ENCODE measurements at regions not wholly inside any gene's neighbourhood (a gene's known extent, or its start where the extent isn't known, plus 50 kb on each side); places are given as distances from the start of the nearest gene placed in this dataset.

DNA sequence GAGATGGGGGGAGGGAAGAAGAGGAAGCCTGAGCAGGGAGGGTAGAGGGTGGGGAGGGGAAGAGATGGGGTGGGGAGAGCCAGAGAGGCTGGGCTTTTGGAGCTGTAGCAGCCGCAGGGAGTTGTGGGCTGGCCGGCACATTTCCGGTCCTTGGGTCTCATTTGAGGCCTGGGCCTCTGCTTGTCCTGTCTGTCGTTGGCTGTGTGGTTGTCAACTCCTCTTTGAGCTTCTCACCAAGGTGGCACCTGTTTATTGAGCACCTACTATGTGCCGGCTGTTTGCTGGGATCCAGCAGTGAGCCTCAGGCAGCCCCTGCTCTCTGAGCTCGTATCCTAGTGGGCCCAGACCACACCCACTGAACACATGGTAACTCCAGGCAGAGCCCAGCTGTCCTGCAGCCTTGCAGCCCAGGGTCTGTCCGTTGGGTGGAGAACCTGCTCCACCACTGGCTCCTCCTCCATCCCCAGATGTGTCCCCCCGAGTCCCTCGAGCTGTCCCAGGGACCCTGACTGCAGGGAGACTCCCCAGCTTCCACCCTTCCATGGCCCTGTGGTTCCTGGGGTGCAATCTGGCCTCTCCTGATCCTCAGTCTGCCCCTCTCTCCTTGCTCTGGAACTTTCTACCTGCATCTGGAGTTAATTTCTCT, 164.9 kb downstream of the IRF8 start:
- DNase-seq: no peak

DNA sequence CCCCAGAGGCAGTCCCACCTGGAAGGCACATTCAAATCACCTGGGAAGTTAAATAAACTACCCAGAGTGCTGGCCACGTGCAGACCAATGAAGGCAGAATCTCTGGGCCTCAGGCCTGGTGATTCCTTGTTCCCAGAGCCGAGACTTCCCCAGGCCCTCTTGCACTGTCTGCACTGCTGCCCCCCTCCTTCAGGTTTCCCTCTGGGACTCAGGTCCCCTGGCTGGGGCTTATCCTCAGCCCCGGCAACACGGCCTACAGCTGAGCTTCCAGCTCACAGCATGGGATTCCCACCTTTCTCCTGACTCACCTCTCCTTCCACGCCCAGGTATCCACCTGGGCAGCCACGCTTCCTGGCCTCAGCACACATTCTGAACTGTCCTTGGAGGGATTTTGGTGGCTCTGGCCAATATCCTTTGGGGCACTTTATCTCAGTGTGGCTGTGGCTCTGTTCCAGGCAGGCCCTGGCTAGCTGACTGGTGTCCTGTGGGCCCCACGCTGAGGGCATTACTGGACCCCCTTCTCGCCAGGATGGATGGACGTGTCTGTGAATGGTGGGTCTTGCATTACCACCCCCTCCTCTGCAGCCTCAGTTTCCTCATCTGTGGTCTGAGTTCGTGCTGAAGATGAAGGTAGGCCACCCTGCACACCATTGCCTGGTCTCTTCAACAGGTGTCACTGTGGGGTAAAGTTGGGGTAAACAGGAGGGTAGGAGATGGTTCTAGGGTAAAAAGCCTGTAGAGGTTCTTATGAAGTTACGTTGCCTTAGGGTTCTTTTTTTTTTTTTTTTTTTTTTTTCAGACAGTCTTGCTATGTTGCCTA, 165.7 kb downstream of the IRF8 start:
- no peak for DNase-seq

DNA sequence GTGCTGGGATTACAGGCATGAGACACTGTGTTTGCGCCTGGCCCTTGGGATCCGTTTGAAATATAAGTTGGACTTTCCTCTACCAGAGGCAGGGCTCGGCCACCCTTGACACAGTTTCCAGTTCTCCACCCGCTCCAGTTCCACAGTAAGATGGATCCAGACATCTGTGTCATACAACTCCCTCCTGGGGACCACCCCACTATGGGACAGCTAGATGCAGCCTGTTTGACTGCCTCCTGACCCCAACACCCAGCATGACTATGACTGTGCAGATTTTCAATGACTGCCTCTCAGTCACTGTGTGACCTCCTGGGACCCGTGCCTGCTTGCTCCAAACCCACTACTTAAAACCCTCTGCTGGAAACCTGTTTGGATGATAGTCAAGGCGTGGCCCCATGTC, 166.7 kb downstream of the IRF8 start:
- no peak for DNase-seq

DNA sequence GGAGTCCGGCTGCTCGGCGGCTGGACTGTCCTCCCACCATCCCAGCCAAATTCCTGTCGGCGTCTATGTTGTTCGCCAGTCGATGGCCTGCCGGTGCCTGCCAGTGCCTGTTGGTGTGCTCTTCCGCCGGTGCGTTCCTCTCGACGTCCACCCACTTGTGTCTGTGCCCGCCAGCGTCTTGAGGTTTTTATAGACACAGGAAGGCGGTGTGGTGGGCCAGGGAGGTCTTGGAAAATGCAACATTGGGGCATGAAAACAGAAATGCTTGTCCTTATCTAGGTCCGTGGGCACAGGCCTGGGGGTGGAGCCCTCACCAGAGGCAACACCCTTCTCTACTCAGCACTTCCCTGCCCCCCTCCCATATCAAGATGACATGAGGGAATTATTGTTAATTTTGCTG, 167.8 kb downstream of the IRF8 start:
- no peak for DNase-seq

DNA sequence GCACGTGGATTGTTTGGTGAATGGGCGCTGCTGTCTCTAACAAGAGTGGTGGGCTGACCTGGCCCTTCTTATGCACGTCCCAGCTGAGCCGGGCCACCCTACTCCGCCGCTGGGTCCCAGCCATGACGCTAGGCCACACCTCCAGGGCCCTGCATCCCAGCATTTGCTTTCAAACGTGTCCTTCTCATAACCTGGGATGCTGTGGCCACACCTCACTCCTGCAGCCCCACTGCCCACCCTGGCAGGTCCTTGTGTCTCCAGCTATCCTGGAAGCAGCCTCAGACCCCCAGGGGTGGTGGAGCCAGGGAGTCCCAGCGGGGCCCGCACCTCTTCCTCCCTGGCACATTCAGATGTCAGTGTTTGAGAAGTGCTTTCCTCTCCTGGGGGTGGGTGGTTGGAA, 168.6 kb downstream of the IRF8 start:
- no peak for DNase-seq

DNA sequence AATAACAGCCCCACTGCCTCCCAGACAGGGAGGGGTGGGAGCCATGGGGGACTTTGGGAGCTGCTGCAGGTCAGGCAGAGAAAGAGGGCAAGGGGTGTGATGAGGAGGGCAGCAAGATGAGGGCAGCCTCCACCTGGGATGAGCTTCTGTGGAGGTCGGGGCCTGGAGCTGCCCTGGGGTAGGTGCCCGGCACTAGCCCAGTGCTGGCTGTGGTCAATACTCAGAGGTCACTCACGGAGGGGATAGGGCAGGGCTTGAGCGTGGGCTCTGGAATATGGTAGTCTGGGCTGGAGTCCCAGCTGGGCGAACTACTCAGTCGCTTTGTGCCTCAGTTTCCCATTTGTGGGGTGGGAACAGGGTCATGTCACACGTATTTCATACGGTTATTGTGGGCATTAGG, 169.0 kb downstream of the IRF8 start:
- DNase-seq: no peak

DNA sequence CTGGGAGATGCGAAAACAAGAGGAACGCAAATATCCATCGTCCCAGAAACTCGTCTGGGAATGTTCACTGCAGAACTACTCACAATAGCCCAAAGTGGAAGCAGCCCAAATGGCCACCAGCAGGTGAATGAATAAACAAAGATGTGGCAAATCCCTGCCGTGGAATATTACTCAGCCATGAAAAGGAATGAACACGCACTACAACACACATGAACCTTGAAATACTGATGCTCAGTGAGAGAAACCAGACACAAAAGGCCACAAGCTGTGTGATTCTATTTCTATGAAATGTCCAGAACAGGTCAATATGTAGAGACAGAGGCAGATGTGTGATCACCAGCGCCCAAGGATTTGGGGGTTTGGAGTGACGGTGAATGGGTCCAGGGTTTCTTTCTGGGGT, 169.8 kb downstream of the IRF8 start:
- DNase-seq: no peak

DNA sequence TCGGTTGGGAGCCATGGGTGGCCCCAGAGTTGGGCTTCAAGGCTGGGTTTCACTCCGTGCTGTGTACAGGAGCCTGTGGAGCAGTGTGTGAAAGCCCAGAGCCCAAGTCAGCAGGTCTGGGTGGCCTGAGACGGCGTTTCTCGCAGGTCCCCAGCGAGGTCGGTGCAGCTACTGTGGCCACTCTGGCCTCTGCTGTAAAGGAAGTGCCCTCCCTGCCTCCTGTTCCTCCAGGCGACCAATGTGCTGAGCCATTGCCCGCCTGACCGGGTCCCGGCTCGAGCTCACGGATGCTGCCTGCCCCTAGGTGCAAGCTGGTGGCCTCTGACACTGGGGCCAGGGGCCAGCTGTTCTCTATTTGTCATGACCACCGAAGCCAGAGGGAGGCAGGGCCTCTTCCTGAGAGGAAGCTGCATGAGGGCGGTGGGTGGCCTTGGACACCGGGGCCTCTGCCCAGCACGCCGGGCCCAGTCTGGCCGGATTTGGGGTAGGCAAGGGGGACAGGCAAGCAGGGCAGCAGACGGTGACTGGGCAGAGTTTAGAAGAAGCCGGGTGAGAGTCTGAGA, 170.9 kb downstream of the IRF8 start:
- no peak for DNase-seq

DNA sequence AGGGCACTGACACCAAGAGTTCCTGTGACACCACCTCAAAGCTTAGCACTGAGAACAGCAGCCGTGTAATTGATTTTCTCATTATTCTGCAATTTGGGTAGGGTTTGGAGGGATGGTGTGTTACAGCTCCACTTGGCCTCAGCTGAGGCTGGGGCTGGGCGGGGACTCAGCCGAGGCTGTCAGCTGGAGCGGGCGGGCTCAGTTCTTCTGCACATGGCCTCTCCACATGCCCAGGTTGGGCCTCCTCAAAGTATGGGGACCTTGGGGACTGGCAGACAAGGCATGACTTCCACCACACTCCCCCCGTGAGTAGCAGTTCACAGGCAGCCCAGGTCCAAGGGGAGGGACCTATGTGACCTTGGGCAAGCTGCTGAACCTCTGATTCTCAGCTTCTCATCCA, 171.5 kb downstream of the IRF8 start:
- no peak for DNase-seq

DNA sequence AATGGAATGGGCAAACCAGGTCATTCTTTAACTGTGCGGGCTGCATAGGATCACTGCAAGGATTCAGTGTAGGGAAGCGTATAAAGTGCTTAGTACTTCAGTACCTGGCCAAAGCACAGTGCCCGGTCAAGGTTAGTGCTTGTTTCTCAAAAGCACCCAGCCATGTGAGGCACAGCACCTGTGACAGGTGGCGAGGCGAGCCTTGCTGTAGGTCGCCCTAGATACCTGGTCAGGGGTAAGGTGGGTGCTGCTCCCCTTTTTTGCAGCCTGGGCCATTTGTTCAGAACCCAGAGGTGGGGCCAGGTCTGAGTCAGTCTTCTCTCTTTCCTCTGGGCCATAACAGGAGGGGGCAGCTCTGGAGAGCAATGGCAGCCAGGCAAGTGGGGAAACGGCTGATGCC, 172.0 kb downstream of the IRF8 start:
- DNase-seq: no peak

DNA sequence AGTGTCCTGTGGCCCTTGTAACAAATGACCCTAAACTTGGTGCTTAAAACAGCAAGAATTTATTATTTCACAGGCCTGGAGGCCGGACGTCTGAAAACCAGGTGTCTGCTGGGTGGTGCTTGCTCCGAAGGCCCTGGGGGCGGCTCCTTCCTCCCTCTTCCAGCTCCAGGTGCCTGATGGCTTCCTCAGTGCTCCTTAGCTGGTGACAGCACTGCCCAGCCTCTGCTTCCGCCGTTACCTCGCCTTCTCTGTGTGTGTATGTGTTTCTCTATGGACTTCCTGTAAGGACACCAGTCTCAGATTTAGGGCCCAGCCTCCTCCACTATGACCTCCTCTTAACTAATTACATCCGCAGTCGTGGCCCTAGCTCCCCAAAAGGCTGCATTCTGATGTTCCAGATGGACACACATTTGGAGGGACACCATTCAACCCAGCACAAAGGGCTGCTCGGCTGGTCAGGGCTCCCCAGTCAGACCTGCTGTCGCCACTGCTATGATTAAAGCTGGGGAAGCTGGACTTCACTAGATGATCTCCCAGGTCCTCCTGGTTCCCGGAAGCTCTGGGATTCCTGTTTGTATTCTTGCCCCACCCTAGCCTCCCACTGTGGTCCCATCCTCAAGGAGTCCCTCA, 172.8 kb downstream of the IRF8 start:
- no peak for DNase-seq

DNA sequence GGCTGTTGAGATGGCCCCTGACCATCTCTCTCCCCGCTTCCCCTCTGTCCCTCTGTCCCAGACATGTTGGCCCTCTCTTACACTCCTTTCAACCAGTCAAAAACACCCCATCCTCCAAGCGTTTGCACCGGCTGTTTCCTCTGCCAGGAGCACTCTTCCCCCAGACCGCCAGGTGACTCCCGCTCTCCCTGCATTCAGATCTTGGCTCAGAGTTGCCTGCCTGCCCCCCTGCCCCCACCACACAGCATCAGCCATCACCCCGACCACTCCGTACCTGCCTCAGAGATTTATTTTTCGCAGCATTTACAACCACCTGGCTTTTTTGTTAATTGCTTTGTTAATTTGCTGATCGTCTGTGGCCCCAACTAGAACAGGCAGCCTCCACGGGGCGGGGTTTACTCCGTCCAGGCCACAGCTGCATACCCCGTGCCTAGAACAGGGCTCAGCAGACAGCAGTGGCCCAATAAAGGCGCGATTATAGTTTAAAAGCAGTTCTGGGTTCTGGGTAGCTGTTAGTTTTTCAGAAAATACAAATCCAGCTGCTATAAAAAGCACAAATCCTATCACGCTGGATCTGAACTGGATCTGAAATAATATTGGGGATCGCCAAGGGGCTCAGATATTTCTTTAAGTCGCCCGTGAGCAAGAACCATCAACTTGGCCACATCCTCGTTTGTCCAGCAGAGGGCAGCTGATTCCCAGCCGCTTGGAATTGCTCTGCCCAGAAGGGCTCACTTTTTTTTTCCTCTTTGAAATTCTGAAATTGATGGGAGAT, 173.6 kb downstream of the IRF8 start:
- DNase-seq: no peak

DNA sequence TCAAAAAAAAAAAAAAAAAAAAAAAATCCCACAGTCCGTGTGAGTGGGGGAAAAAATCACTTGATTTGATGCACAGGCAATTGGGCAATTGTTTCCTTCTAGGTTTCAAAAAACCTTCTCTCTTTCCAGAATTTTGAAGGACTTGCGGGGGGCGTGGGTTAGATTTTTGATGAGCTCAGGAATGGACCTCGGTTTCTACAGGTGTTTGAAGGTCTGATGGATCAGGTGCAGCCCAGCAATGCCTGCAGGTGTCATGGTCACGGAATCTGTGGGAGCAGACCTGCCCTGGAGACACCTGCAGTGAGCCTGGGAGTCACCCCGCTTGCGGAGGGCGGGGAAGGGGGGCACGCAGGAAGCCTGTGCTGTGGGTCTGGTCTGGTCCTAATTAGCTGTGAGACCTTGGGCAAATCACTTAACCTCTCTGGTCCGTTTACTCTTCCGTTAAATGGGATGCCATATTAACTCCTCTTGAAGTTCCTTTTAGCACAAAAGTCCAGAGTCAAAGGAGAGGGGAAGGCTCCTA, 174.2 kb downstream of the IRF8 start:
- DNase-seq: no peak

DNA sequence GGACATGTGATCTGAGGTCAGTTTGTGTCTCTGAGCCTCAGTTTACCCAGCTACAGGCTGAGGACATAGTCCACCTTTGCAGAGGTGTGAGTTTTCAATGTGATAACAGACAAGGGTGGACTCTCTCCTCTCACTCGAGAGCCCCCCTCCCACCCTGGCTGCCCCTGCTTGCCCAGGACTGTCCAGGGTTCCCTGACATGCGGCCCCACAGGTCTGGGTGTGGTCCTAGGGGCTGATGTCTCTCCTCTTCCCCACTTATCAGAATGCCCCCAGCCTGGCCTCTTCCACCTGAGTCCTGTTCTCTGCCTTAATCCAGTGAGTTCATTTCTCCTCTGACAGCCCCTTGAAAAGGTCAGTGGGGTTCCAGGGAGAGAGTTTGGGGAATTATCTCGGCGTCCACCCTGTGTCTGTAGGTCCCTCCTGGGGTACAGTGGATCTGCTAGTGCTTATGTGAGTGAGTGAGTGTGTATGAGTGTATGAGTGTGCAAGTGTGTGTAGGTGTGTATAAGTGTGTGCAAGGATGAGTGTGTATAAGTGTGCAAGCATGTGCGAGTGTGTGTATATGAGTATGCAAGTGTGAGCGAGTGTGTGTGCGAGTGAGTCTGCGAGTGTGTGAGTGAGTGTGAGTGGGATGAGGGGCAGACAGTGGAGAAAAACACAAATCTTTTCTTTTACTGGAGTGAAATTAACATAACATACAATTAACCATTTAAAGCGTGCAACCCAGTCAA, 175.0 kb downstream of the IRF8 start:
- no peak for DNase-seq

DNA sequence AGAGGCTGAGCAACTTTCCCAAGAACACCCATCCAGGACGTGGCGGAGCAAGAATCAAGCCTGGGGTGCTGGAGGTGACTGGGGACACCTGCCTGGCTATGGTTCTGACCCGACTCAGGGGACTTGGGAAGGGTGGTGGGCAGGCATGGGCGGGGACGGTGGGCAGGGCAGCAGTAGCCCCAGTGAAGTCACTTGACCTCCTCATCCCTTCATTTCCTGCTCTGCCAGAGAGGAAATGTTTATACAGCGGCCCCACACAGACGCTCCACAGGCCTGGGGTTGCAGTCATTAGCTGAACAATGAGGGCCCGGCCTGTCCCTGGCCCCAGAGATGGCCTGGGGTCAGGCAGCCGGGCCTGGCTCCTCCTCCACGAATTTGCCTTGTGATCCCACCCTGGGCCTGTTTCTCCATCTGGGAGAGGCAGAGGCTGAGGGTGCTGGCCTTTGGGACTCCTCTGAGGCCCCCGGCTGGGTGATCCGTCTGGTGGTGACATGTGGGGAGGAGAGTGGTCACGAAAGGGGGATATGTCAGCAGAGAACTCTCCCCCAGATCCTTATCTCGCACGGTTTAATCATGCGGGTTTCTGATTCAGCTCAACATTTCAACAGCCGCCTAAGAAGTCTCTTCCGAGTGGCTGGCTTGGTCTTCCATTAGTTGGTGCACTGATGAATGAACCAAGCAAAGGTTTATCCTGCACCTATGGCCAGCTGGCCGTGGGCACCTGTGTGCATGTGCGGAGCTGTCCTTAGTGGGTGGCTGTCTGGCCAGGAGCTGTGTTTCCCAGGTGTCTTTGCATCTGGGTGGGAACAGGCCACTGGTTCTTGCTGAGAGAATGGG, 175.9 kb downstream of the IRF8 start:
- DNase-seq: no peak

DNA sequence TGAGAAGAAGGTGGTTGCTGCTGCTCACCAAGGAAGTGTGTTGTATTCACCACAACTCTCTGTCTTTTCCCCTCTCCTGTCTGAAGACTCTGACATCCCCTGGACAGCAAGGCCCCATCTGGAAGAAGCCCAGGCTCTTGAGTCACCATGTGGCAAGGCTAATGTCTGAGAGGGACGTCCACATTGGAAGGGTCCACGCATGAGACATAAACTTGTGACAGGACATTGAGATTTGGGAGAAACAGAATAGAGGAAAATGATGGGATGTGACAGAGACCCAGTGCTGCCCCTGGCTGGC, 176.5 kb downstream of the IRF8 start:
- DNase-seq: no peak

DNA sequence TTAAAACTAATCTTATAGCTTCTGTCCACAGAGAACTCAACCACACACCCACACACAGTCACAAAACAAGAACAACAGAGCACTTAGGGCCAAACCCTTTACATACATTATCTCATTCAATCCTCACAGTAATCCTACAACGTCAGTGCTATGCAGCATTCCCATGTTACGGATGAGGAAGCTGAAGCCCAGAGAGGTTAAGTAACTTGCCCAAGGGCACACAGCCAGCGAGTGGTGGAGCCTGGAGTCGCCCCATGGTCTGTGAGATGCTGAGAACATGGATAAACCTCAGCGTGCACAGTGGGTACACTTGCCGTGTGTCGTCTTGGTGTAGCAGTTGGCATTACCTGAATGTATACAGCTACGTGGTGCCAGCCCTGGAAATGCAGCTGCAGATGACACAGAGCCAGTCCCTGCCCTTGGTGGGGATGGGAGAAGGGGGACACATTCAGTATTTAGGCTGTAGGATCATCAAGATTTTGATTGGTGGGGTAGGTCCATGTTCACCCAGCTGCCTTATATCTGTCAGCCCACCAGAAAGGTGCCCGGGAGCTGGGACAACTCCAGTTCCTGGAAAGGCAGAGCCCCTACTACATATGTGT, 177.0 kb downstream of the IRF8 start:
- DNase-seq: no peak

DNA sequence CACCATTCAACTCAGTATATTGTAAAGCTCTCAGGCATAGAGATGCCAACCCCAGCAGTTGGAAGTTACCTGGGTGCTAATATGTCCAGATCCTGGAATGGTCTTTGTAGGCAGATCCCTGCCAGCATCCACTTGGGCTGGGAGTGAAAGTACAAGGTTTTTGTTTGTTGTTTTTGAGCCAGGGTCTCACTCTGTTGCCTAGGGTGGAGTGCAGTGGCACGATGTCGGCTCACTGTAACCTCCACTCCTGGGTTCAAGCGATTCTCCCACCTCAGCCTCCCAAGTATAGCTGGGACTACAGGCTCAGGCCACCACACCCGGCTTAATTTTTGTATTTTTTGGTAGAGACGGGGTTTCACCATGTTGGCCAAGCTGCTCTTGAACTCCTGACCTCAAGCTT, 177.6 kb downstream of the IRF8 start:
- DNase-seq: no peak

DNA sequence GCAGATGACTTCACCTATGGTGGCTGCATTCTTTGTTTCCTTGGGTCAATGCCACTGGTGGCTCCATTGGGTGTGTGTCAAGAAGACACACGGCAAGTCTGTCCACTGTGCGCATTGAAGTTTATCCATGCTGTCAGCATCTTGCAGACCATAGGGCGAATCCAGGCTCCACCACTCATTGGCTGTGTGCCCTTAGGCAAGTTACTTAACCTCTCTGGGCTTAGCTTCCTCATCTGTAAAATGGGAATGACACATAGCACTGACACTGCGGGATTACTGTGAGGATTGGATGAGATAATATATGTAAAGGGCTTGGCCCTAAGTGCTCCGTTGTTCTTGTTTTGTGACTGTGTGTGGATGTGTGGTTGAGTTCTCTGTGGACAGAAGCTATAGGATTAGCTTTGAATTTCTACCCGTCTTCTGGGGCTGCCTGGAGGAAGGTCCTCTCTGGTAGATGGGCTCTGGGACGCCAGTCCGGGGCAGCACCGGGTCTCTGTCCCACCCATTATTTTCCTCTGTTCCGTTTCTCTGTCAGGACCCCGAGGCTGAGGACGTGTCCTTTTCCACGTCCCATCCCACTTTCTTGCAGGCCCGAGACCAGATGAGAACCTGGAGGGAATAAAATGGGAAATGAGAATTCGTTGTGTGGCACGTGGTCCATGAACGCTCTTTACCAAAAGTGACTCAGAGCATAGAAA, 178.4 kb downstream of the IRF8 start:
- DNase-seq: no peak

DNA sequence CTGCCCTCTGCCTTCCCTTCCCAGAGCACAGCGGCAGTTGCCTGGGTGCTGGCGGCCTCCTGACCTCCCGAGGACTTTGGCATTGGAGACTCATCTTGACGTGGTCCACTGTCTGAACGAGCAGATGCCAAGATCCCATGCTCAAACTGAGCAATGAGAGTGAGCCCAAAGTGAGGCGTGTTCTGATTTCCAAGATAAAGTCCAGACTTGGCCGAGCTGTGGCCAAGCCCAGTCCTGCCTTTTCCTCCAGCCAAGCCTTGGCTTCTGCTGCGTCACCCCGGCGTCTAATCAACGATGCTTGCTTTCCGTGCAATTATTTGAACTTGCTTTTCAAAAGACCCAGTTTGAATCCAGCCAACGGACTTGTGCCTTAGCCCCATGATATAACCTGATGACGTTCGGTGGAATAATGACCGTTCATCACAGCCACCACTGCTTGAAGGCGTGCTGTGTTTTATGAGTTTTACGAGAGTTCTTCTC, 179.2 kb downstream of the IRF8 start:
- DNase-seq: no peak
